ENCODE measurements at regions not wholly inside any gene's neighbourhood (a gene's known extent, or its start where the extent isn't known, plus 50 kb on each side); places are given as distances from the start of the nearest gene placed in this dataset.

- H3K4me3 ChIP-seq (ENCODE audit: low read length), result no peak overlapping the region
- no peak for TF ChIP-seq EZH2phosphoT487 (IDR thresholded peaks at IDR 0.05; ENCODE audit: low read depth)
- TF ChIP-seq, protein P1, sequence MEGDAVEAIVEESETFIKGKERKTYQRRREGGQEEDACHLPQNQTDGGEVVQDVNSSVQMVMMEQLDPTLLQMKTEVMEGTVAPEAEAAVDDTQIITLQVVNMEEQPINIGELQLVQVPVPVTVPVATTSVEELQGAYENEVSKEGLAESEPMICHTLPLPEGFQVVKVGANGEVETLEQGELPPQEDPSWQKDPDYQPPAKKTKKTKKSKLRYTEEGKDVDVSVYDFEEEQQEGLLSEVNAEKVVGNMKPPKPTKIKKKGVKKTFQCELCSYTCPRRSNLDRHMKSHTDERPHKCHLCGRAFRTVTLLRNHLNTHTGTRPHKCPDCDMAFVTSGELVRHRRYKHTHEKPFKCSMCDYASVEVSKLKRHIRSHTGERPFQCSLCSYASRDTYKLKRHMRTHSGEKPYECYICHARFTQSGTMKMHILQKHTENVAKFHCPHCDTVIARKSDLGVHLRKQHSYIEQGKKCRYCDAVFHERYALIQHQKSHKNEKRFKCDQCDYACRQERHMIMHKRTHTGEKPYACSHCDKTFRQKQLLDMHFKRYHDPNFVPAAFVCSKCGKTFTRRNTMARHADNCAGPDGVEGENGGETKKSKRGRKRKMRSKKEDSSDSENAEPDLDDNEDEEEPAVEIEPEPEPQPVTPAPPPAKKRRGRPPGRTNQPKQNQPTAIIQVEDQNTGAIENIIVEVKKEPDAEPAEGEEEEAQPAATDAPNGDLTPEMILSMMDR (IDR thresholded peaks at IDR 0.05; ENCODE audit: low read depth, low read length), result peak; percentile 56
- no peak overlapping the region for H3K4me2 ChIP-seq (ENCODE audit: low read length)
- H3K36me3 ChIP-seq (replicated peaks; ENCODE audit: low read depth, low read length), result no peaks in the 10 kb centered on the region
- no peaks in the 10 kb centered on the region for H3K4me1 ChIP-seq (ENCODE audit: low read length)
- H2AFZ ChIP-seq (ENCODE audit: low read depth, low read length), result no peak overlapping the region
- no peak overlapping the region for H3K9ac ChIP-seq (ENCODE audit: low read length)
- H3K27me3 ChIP-seq (ENCODE audit: low read depth, low read length), result no peaks in the 10 kb centered on the region
- no peaks in the 10 kb centered on the region for H3K9me3 ChIP-seq (ENCODE audit: insufficient read depth, low read length)
- H4K20me1 ChIP-seq (ENCODE audit: insufficient read depth, low read length), result no peaks in the 10 kb centered on the region
- no peaks in the 10 kb centered on the region for H3K79me2 ChIP-seq (ENCODE audit: low read length)
- H3K27ac ChIP-seq (ENCODE audit: low read length), result no peak overlapping the region
These were observed 165.6 kb downstream of the YTHDC2 start for GRCh38 chr5:113678924-113679575.

DNA sequence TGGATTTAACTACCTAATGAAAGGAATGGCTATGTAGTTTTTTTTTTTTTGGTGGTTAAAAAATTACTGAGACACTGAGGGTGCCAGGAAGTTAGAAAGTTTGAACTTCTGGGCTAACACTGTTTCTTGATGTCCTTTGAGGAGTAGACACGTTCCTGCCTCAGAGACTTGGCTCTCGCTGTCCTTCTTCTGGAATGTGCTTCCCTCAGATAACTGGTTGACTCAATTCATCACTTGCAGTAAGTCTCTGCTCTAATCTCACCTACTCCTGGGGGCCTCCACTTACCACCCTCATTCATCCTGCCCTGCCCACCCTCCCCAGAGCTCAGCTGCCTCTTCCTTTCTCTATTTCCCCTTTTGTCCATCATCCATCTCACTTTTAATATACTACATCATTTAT is 167.0 kb downstream of the YTHDC2 start:
- Histone ChIP-seq H3K4me2 (ENCODE audit: low read length) (no peak overlapping the region), H3K9me3 (ENCODE audit: insufficient read depth, low read length) (no peaks in the 10 kb centered on the region), H3K27me3 (ENCODE audit: low read depth, low read length) (no peaks in the 10 kb centered on the region), H2AFZ (ENCODE audit: low read depth, low read length) (no peak overlapping the region), H3K4me1 (ENCODE audit: low read length) (no peaks in the 10 kb centered on the region), H3K79me2 (ENCODE audit: low read length) (no peaks in the 10 kb centered on the region), H3K4me3 (ENCODE audit: low read length) (no peak overlapping the region), H3K27ac (ENCODE audit: low read length) (no peak overlapping the region), H3K36me3 (replicated peaks; ENCODE audit: low read depth, low read length) (no peaks in the 10 kb centered on the region), H3K9ac (ENCODE audit: low read length) (no peak overlapping the region), H4K20me1 (ENCODE audit: insufficient read depth, low read length) (no peaks in the 10 kb centered on the region)
- TF ChIP-seq, protein P1 (IDR thresholded peaks at IDR 0.05; ENCODE audit: low read depth, low read length), result no peak
- TF ChIP-seq EZH2phosphoT487 (IDR thresholded peaks at IDR 0.05; ENCODE audit: low read depth), result no peak

- Histone ChIP-seq H3K4me2 (ENCODE audit: low read length) (no peak overlapping the region), H3K36me3 (replicated peaks; ENCODE audit: low read depth, low read length) (no peaks in the 10 kb centered on the region), H3K79me2 (ENCODE audit: low read length) (no peaks in the 10 kb centered on the region), H3K4me3 (ENCODE audit: low read length) (no peak overlapping the region), H3K9ac (ENCODE audit: low read length) (no peak overlapping the region), H3K27me3 (ENCODE audit: low read depth, low read length) (no peaks in the 10 kb centered on the region), H3K4me1 (ENCODE audit: low read length) (no peaks in the 10 kb centered on the region), H2AFZ (ENCODE audit: low read depth, low read length) (no peak overlapping the region), H3K27ac (ENCODE audit: low read length) (no peak overlapping the region), H3K9me3 (ENCODE audit: insufficient read depth, low read length) (no peaks in the 10 kb centered on the region), H4K20me1 (ENCODE audit: insufficient read depth, low read length) (no peaks in the 10 kb centered on the region)
- TF ChIP-seq, protein P1 (IDR thresholded peaks at IDR 0.05; ENCODE audit: low read depth, low read length), result peak; percentile 22
- no peak for TF ChIP-seq EZH2phosphoT487 (IDR thresholded peaks at IDR 0.05; ENCODE audit: low read depth)
These were observed 169.1 kb downstream of the YTHDC2 start for GRCh38 chr5:113682497-113683136.

DNA sequence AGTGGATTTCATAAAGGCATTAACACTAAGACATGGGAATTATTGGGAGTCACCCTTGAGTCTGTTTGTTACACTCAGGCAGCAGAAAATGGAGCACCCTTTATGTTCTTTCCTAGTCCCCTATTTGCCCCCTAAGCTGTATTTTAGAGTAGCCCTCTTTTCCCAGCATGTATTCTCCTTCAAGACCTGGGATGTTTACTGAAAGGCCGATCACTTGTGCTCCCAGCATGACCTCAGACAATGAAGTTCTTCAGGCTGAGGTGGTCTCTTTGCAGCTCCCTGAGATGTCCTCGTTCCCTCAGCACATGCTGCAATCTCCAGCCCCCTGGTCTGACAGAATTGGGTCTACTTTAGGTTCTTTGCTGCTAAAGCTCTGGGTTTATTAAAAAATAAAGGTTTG is 169.7 kb downstream of the YTHDC2 start:
- Histone ChIP-seq H3K4me1 (ENCODE audit: low read length) (no peaks in the 10 kb centered on the region), H3K27ac (ENCODE audit: low read length) (no peak overlapping the region), H3K4me2 (ENCODE audit: low read length) (no peak overlapping the region), H3K79me2 (ENCODE audit: low read length) (no peaks in the 10 kb centered on the region), H3K27me3 (ENCODE audit: low read depth, low read length) (no peaks in the 10 kb centered on the region), H2AFZ (ENCODE audit: low read depth, low read length) (no peak overlapping the region), H3K9ac (ENCODE audit: low read length) (no peak overlapping the region), H3K9me3 (ENCODE audit: insufficient read depth, low read length) (no peaks in the 10 kb centered on the region), H3K36me3 (replicated peaks; ENCODE audit: low read depth, low read length) (no peaks in the 10 kb centered on the region), H4K20me1 (ENCODE audit: insufficient read depth, low read length) (no peaks in the 10 kb centered on the region), H3K4me3 (ENCODE audit: low read length) (no peak overlapping the region)
- no peak for TF ChIP-seq EZH2phosphoT487 (IDR thresholded peaks at IDR 0.05; ENCODE audit: low read depth)
